HepG2 (cell line): ENCODE measurements at regions not wholly inside any gene's neighbourhood (a gene's known extent, or its start where the extent isn't known, plus 50 kb on each side); places are given as distances from the start of the nearest gene placed in this dataset.

Source experiments
- ATAC-seq: fragments of 200-7000 bp; cut with Tn5 transposase; 3 replicates; pipeline ENCODE4 v1.9.1; 2020; ENCODE audit warnings: mild to moderate bottlenecking, moderate library complexity
- BruUV-seq: library from RNA; stranded (reverse); fragments of 400-500 nt; replicated peaks from 2 replicates; lab custom pipeline; 2021; lab: Mats Ljungman, UMichigan
- CTCF ChIA-PET: fragments of 300-600 bp; formaldehyde crosslinking; extraction: SDS; loops from one replicate; lab custom pipeline; 2021; ENCODE audit warnings: low total read pairs, inconsistent platforms, low intra/inter-chr PET ratio; lab: Yijun Ruan, JAX
- POLR2A ChIA-PET: fragments of 350-600 bp; sonication (Branson Sonifier 250); formaldehyde crosslinking; loops from one replicate; lab custom pipeline; 2020; ENCODE audit warnings: antibody characterized with exemption, inconsistent platforms; lab: Yijun Ruan, JAX
- DNase-seq: peaks from one replicate; pipeline ENCODE4 v3.0.0-alpha.2; 2015; ENCODE audit warnings: low spot score
- FAIRE-seq: peaks from 3 replicates; lab custom pipeline; 2011; peaks lifted over from hg19 to GRCh38; lab: Jason Lieb, UNC
- H2AFZ ChIP-seq: one replicate; pipeline ENCODE4 v1.6.1; 2011; ENCODE audit warnings: low read length, inconsistent platforms
- H3K27ac ChIP-seq: fragments of 300-600 bp; 3 replicates; pipeline ENCODE4 v1.8.0; 2011; ENCODE audit warnings: mixed run types, mild to moderate bottlenecking, mixed read lengths, low read length, inconsistent platforms; ENCODE audit not compliant: insufficient read depth; ENCODE audit errors: extremely low read length
- H3K27me3 ChIP-seq, 2 experiments: fragments of 200-600 bp in 1 of 2; 2 replicates in 1 of 2; 3 replicates in 1 of 2; pipeline versions ENCODE4 v1.6.0 to v1.8.0; 2011; ENCODE audit warnings: low read length in 2 of 2, mild to moderate bottlenecking in 2 of 2, moderate library complexity in 2 of 2, inconsistent platforms in 1 of 2; ENCODE audit not compliant: insufficient read depth in 2 of 2, control insufficient read depth in 1 of 2
- H3K36me3 ChIP-seq, 2 experiments: fragments of 200-600 bp in 1 of 2; replicated peaks in 1 of 2; 2 replicates in 1 of 2; 3 replicates in 1 of 2; pipeline versions ENCODE4 v1.5.1 to v1.8.0; 2011; ENCODE audit warnings: low read length in 2 of 2, inconsistent platforms in 1 of 2; ENCODE audit not compliant: insufficient read depth in 2 of 2, control insufficient read depth in 1 of 2
- H3K4me1 ChIP-seq: 2 replicates; pipeline ENCODE4 v1.5.1; 2012; ENCODE audit warnings: low read length, inconsistent platforms; ENCODE audit not compliant: insufficient read depth
- H3K4me2 ChIP-seq: 2 replicates; pipeline ENCODE4 v1.6.0; 2011; ENCODE audit warnings: low read depth, low read length, inconsistent platforms
- H3K4me3 ChIP-seq, 3 experiments: fragments of 200-600 bp in 1 of 3; sonication (generic), shearing (Covaris generic) in 1 of 3; replicated peaks in 1 of 3; 2 replicates each; pipeline ENCODE4 v1.5.1; 2011 to 2016; ENCODE audit warnings: low read length in 3 of 3, inconsistent platforms in 2 of 3, low read depth in 2 of 3, mild to moderate bottlenecking in 2 of 3, control low read depth in 1 of 3, mixed read lengths in 1 of 3; ENCODE audit not compliant: insufficient read depth in 1 of 3
- H3K79me2 ChIP-seq: one replicate; pipeline ENCODE4 v1.6.1; 2011; ENCODE audit warnings: low read length, inconsistent platforms; ENCODE audit not compliant: insufficient read depth
- H3K9ac ChIP-seq: 2 replicates; pipeline ENCODE4 v1.6.0; 2011; ENCODE audit warnings: mild to moderate bottlenecking, low read depth, low read length, inconsistent platforms; ENCODE audit not compliant: insufficient read depth
- H3K9me3 ChIP-seq: 2 replicates; pipeline ENCODE4 v1.5.1; 2012; ENCODE audit warnings: mild to moderate bottlenecking, low read length
- H4K20me1 ChIP-seq: 2 replicates; pipeline ENCODE4 v1.6.0; 2011; ENCODE audit warnings: inconsistent platforms, mild to moderate bottlenecking, low read length, moderate library complexity; ENCODE audit not compliant: insufficient read depth
- CCAR2 ChIP-seq: fragments of 200-400 bp; formaldehyde crosslinking; optimal IDR thresholded peaks from 2 replicates; pipeline ENCODE3; 2018; ENCODE audit warnings: low read depth, mild to moderate bottlenecking, low read length, moderate library complexity
- CEBPB ChIP-seq: IDR thresholded peaks from 2 replicates; pipeline ENCODE4 v1.6.1; 2011; ENCODE audit warnings: low read depth, low read length, improper control_type of control experiment, borderline replicate concordance
- GFI1 ChIP-seq: sonication (generic); formaldehyde crosslinking; IDR thresholded peaks from 2 replicates; pipeline ENCODE4 v1.5.0; 2020; ENCODE audit warnings: missing genetic modification reagents, mild to moderate bottlenecking, borderline replicate concordance
- NFKB2 ChIP-seq: sonication (generic); formaldehyde crosslinking; IDR thresholded peaks from 2 replicates; pipeline ENCODE4 v1.4.0; 2020; ENCODE audit warnings: missing genetic modification reagents, borderline replicate concordance
- PHB2 ChIP-seq: fragments of 450-650 bp; IDR thresholded peaks from 2 replicates; pipeline ENCODE4 v1.6.1; 2018; ENCODE audit not compliant: partially characterized antibody
- PLRG1 ChIP-seq: fragments of 450-650 bp; conservative IDR thresholded peaks from 2 replicates; pipeline ENCODE4 v1.6.1; 2016
- STAG1 ChIP-seq: sonication (generic); formaldehyde crosslinking; IDR thresholded peaks from 2 replicates; pipeline ENCODE4 v1.4.0; 2020; ENCODE audit warnings: missing genetic modification reagents
- ZBTB1 ChIP-seq: sonication (generic); formaldehyde crosslinking; IDR thresholded peaks from 2 replicates; pipeline ENCODE4 v1.4.0; 2020; ENCODE audit warnings: missing genetic modification reagents, borderline replicate concordance
- ZBTB42 ChIP-seq: sonication (generic); formaldehyde crosslinking; IDR thresholded peaks from 2 replicates; pipeline ENCODE4 v1.5.0; 2020; ENCODE audit warnings: mild to moderate bottlenecking, missing genetic modification reagents
- ZFP90 ChIP-seq: sonication (generic); formaldehyde crosslinking; IDR thresholded peaks from 2 replicates; pipeline ENCODE4 v1.8.0; 2022; ENCODE audit warnings: missing genetic modification reagents, mild to moderate bottlenecking, inconsistent platforms, borderline replicate concordance
- ZNF24 ChIP-seq: fragments of 450-650 bp; IDR thresholded peaks from 2 replicates; pipeline ENCODE4 v1.6.1; 2017; ENCODE audit warnings: antibody characterized with exemption, mild to moderate bottlenecking
- WGBS: methylation state at CpG from one replicate; pipeline ENCODE4 v1.1.6; 2017; ENCODE audit warnings: low lambda C conversion rate; 5-methylcytosine and 5-hydroxymethylcytosine counted together
- in situ Hi-C: cut with HindIII; loops from 2 replicates; pipeline ENCODE4 v1.10.0; 2017; ENCODE audit warnings: low pct_unique_long_range_greater_than_20kb; ENCODE audit not compliant: extremely low pct_ligation_motif_present
- intact Hi-C: fragments of 100-400 bp; cut with micrococcal nuclease; formaldehyde crosslinking; loops from one replicate; pipeline ENCODE4 v1.10.0; 2022; ENCODE audit not compliant: unreplicated experiment
- TF ChIP-seq, protein P1 (sequence below): sonication (generic); formaldehyde crosslinking; IDR thresholded peaks from 2 replicates; pipeline ENCODE4 v1.5.1; 2020; ENCODE audit warnings: mild to moderate bottlenecking, moderate library complexity, missing genetic modification reagents
- TF ChIP-seq, protein P2 (sequence below): sonication (generic); formaldehyde crosslinking; IDR thresholded peaks from 2 replicates; pipeline ENCODE4 v1.4.0; 2020; ENCODE audit warnings: missing genetic modification reagents; ENCODE audit errors: not compliant biosample characterization
- TF ChIP-seq, protein P3 (sequence below): sonication (generic); formaldehyde crosslinking; IDR thresholded peaks from 2 replicates; pipeline ENCODE4 v1.8.0; 2022; ENCODE audit warnings: mild to moderate bottlenecking, missing genetic modification reagents
- TF ChIP-seq, protein P4 (sequence below): IDR thresholded peaks from 2 replicates; pipeline ENCODE4 v1.6.1; 2012; ENCODE audit warnings: inconsistent platforms

DNA sequence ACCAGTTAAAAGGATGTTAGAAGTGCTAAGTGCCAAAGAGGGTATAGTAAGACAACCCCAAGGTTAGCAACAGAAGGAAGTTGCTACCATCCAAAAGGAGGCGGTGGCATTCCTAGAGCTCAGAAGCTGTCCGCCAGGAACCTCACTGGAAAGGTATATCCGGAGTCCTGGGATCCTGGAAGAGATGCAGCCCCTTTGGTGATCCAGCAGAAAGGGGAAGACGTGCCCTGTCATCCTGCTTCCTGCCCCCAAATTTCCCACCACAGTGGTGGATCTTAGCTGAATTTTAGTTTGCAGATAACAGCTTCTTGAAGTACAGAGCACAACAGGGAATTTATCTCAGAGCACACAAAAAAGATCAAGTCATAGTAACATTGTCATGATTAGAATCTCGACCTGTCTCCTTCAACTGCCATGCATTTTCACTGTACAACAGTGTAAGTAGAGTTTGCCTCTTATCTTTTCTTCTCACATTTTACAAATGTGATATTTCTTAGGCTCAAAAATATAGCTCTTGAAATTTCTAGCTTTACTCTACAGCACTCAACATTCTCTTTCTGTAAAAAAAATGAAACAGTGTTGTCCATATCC is 526.3 kb downstream of the SOX5 start:
- Histone ChIP-seq H3K27me3 (no peaks in the 10 kb centered on the region), H3K9me3 (no peaks in the 10 kb centered on the region), H3K4me1 (no peaks in the 10 kb centered on the region), H2AFZ (no peak overlapping the region), H3K9ac (no peak overlapping the region), H3K4me2 (no peak overlapping the region), H3K79me2 (no peaks in the 10 kb centered on the region), H3K36me3 (no peaks in the 10 kb centered on the region), H4K20me1 (no peaks in the 10 kb centered on the region), H3K27ac (no peak overlapping the region), H3K4me3 (no peak overlapping the region)
- DNase-seq (no peak), ATAC-seq (no peak), FAIRE-seq (no peak)
- in situ Hi-C loops = no loop called here
- TF ChIP-seq, protein P1, sequence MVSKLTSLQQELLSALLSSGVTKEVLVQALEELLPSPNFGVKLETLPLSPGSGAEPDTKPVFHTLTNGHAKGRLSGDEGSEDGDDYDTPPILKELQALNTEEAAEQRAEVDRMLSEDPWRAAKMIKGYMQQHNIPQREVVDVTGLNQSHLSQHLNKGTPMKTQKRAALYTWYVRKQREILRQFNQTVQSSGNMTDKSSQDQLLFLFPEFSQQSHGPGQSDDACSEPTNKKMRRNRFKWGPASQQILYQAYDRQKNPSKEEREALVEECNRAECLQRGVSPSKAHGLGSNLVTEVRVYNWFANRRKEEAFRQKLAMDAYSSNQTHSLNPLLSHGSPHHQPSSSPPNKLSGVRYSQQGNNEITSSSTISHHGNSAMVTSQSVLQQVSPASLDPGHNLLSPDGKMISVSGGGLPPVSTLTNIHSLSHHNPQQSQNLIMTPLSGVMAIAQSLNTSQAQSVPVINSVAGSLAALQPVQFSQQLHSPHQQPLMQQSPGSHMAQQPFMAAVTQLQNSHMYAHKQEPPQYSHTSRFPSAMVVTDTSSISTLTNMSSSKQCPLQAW (CRISPR knock-in tag) = no peak
- TF ChIP-seq ZNF24 (no peak), STAG1 (CRISPR knock-in tag) (no peak), ZFP90 (CRISPR knock-in tag) (no peak)
- WGBS = 50% methylated on average over 5 of the region's 5 CpGs
- intact Hi-C loops = no loop called here
- ChIA-PET POLR2A (no interaction called here), CTCF (no interaction called here)
- BruUV-seq = no TSS peak

DNA sequence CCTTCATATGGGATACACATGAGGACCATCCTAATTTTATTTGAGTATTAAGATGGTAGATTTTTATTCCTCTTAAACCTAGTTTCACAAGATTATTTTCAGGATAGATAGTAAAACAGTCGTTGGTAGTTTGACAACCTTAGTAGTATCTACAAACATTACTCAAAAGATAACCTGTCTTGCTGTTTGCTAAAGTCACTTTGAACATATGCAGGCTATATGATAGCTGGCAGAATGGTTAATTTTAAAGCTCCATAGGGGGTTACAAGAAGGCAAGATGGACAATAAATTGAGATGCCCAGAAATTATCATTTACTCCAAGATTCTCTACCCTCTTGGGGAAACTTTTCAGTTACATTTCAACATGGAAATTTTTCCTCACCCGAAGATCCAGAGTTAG is 525.7 kb downstream of the SOX5 start:
- ATAC-seq = no peak
- in situ Hi-C loops = no loop called here
- H3K27ac ChIP-seq = no peak overlapping the region

More for the DNA sequence above, 525.7 kb downstream of the SOX5 start:
- Histone ChIP-seq H3K36me3 (no peaks in the 10 kb centered on the region), H3K27me3 (no peaks in the 10 kb centered on the region), H3K9ac (no peak overlapping the region), H3K4me3 (no peak overlapping the region), H3K4me2 (no peak overlapping the region), H4K20me1 (no peaks in the 10 kb centered on the region), H2AFZ (no peak overlapping the region), H3K4me1 (no peaks in the 10 kb centered on the region), H3K79me2 (no peaks in the 10 kb centered on the region), H3K9me3 (no peaks in the 10 kb centered on the region)
- BruUV-seq = no TSS peak
- 1% methylated on average over 2 of the region's 2 CpGs for WGBS
- no peak for FAIRE-seq
- intact Hi-C loops = no loop called here
- ChIA-PET CTCF (no interaction called here), POLR2A (no interaction called here)
- DNase-seq = no peak
- no peak for TF ChIP-seq ZBTB1 (CRISPR knock-in tag)
- no peak for TF ChIP-seq PLRG1
- no peak for TF ChIP-seq CCAR2
- TF ChIP-seq GFI1 (CRISPR knock-in tag) = no peak
- TF ChIP-seq PHB2 = no peak
- TF ChIP-seq, protein P2, sequence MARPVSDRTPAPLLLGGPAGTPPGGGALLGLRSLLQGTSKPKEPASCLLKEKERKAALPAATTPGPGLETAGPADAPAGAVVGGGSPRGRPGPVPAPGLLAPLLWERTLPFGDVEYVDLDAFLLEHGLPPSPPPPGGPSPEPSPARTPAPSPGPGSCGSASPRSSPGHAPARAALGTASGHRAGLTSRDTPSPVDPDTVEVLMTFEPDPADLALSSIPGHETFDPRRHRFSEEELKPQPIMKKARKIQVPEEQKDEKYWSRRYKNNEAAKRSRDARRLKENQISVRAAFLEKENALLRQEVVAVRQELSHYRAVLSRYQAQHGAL (CRISPR knock-in tag) = no peak
- TF ChIP-seq, protein P3, sequence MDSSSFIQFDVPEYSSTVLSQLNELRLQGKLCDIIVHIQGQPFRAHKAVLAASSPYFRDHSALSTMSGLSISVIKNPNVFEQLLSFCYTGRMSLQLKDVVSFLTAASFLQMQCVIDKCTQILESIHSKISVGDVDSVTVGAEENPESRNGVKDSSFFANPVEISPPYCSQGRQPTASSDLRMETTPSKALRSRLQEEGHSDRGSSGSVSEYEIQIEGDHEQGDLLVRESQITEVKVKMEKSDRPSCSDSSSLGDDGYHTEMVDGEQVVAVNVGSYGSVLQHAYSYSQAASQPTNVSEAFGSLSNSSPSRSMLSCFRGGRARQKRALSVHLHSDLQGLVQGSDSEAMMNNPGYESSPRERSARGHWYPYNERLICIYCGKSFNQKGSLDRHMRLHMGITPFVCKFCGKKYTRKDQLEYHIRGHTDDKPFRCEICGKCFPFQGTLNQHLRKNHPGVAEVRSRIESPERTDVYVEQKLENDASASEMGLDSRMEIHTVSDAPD (CRISPR knock-in tag) = no peak
- TF ChIP-seq CEBPB = no peak
- TF ChIP-seq, protein P4, sequence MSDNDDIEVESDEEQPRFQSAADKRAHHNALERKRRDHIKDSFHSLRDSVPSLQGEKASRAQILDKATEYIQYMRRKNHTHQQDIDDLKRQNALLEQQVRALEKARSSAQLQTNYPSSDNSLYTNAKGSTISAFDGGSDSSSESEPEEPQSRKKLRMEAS = no peak
- no peak for TF ChIP-seq ZBTB42 (CRISPR knock-in tag)
- no peak for TF ChIP-seq NFKB2 (CRISPR knock-in tag)
